Renal cortical epithelial cell (primary cell): ENCODE measurements at regions not wholly inside any gene's neighbourhood (a gene's known extent, or its start where the extent isn't known, plus 50 kb on each side); places are given as distances from the start of the nearest gene placed in this dataset.

Source experiments
- DNase-seq: peaks from one replicate; pipeline ENCODE4 v3.0.0-alpha.2; 2011; ENCODE audit warnings: low read depth

GRCh38 chr10:111446966-111447365, 370.1 kb downstream of the ADRA2A start:
- DNase-seq: no peak

GRCh38 chr10:111452153-111452552, 375.3 kb downstream of the ADRA2A start:
- no peak for DNase-seq

- DNase-seq: peak; percentile 4
Observed at GRCh38 chr10:111455776-111456426, 379.1 kb downstream of the ADRA2A start.

GRCh38 chr10:111458256-111458655, 381.4 kb downstream of the ADRA2A start:
- no peak for DNase-seq

- no peak for DNase-seq
Observed at GRCh38 chr10:111459967-111460366, 383.1 kb downstream of the ADRA2A start.

- DNase-seq: no peak
Observed at GRCh38 chr10:111472445-111472844, 395.6 kb downstream of the ADRA2A start.

GRCh38 chr10:111473361-111473760, 396.5 kb downstream of the ADRA2A start:
- DNase-seq: no peak

GRCh38 chr10:111474786-111475185, 398.0 kb downstream of the ADRA2A start:
- DNase-seq: no peak

GRCh38 chr10:111475720-111476119, 398.9 kb downstream of the ADRA2A start:
- DNase-seq: peak; percentile 7

GRCh38 chr10:111478651-111479050, 401.8 kb downstream of the ADRA2A start:
- no peak for DNase-seq

GRCh38 chr10:111479966-111480365, 403.1 kb downstream of the ADRA2A start:
- no peak for DNase-seq

- DNase-seq: peak; percentile 1
Observed at GRCh38 chr10:111481261-111481826, 404.5 kb downstream of the ADRA2A start.

- DNase-seq: no peak
Observed at GRCh38 chr10:111481866-111482265, 405.0 kb downstream of the ADRA2A start.

- DNase-seq: no peak
Observed at GRCh38 chr10:111482621-111483216, 405.9 kb downstream of the ADRA2A start.

- no peak for DNase-seq
Observed at GRCh38 chr10:111485767-111486166, 408.9 kb downstream of the ADRA2A start.

GRCh38 chr10:111486346-111486745, 409.5 kb downstream of the ADRA2A start:
- DNase-seq: no peak

GRCh38 chr10:111488668-111489067, 411.8 kb downstream of the ADRA2A start:
- no peak for DNase-seq

- DNase-seq: no peak
Observed at GRCh38 chr10:111491154-111491553, 414.3 kb downstream of the ADRA2A start.

- DNase-seq: no peak
Observed at GRCh38 chr10:111493024-111493625, 416.3 kb downstream of the ADRA2A start.

GRCh38 chr10:111498560-111498959, 421.7 kb downstream of the ADRA2A start:
- DNase-seq: no peak

GRCh38 chr10:111504376-111504775, 427.5 kb downstream of the ADRA2A start:
- DNase-seq: no peak

GRCh38 chr10:111506266-111507034, 429.6 kb downstream of the ADRA2A start:
- no peak for DNase-seq
